ENCODE measurements at regions not wholly inside any gene's neighbourhood (a gene's known extent, or its start where the extent isn't known, plus 50 kb on each side); places are given as distances from the start of the nearest gene placed in this dataset.

DNA sequence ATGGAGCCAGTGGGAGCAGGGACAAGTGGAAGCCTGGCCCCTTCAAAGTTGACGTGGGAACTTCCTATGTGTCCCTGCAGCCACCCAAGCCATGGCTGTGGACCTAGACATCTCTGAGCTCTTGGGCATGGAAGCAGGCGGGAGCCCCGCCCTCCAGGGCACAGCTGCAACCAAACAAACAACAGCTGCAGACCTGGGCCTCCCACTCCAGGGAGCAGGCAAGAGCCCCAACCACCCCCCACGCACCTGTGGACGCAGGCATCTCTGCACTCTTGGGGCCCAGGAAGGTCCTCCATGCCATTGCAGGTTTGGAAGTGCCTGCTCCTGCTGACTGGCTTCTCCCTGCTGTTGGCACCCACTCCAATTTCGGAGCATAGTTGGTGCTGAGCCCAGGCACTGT, 118.6 kb downstream of the ZMAT1 start:
- TF ChIP-seq EZH2 (IDR thresholded peaks at IDR 0.05; ENCODE audit: insufficient read depth, poor library complexity, severe bottlenecking) (no peak), EZH2phosphoT487 (IDR thresholded peaks at IDR 0.05; ENCODE audit: insufficient read depth, low read depth) (no peak)

All from GM23248 (cell line).